ENCODE measurements at regions not wholly inside any gene's neighbourhood (a gene's known extent, or its start where the extent isn't known, plus 50 kb on each side); places are given as distances from the start of the nearest gene placed in this dataset.
A peak's percentile ranks its signal among the peaks of the same experiment; 100 is the strongest.

DNA sequence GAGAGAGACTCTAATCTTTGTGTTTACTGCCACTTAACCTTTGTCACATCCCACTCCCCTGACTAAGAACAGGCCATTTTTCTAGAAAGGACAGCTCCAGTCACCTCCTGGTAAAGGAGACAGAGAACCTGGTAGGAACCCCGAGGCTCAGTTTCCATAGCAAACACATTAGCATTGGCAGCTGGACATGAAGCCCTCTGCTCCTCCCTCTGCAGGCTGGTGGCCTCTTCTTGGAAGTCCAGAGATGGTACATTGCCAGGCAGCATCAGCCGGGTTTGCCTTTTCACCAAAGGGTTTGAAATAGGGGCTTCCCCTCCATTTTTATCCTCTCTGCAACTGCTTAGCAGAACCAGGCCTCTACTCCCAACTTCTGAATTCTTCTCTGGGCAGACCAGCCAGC lies 213.4 kb upstream of the SEMA6D start:
- DNase-seq (no peak), ATAC-seq (no peak)
- intact Hi-C loops (cut with DNase I): no loop called here
- Histone ChIP-seq H3K9me3 (no peaks in the 10 kb centered on the region), H3K4me1 (peaks cover 7% of the 10 kb centered on the region), H3K27ac (no peak overlapping the region), H3K36me3 (no peaks in the 10 kb centered on the region), H3K27me3 (ENCODE audit: low read depth) (no peaks in the 10 kb centered on the region), H3K4me3 (no peak overlapping the region)
- TF ChIP-seq, protein P1, sequence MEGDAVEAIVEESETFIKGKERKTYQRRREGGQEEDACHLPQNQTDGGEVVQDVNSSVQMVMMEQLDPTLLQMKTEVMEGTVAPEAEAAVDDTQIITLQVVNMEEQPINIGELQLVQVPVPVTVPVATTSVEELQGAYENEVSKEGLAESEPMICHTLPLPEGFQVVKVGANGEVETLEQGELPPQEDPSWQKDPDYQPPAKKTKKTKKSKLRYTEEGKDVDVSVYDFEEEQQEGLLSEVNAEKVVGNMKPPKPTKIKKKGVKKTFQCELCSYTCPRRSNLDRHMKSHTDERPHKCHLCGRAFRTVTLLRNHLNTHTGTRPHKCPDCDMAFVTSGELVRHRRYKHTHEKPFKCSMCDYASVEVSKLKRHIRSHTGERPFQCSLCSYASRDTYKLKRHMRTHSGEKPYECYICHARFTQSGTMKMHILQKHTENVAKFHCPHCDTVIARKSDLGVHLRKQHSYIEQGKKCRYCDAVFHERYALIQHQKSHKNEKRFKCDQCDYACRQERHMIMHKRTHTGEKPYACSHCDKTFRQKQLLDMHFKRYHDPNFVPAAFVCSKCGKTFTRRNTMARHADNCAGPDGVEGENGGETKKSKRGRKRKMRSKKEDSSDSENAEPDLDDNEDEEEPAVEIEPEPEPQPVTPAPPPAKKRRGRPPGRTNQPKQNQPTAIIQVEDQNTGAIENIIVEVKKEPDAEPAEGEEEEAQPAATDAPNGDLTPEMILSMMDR (IDR thresholded peaks at IDR 0.05): no peak

DNA sequence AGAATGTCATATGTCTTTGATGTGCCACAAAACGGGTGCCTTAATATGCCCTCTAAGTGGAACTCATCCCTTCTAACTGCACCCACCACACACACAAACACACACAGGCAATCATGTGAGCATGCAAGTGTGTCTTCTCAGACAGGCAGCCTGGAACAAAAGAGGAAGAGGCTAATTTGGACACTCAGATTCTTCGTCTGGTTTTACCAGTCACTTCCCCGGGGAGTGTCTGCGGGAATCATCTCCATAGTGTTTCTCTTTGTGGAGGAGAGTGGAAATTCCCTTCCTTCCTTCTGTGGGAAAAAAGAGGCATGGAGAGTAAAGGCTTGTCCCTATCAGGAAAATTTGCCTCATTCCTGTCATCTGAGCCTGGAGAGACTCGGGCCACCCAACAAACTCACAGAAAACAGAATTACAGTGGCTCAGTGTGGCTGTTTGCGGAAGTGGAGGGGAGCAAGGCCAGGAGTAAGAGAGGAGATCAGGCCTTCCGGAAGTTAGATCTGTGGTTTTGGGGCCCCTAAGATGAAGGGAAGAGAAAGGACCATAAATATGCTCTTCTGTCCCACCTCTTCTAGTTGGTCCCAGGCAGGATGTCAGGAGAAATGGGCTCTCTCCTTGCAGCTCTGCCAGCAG lies 212.6 kb upstream of the SEMA6D start:
- Histone ChIP-seq H3K36me3 (no peaks in the 10 kb centered on the region), H3K9me3 (no peaks in the 10 kb centered on the region), H3K27me3 (ENCODE audit: low read depth) (no peaks in the 10 kb centered on the region), H3K4me3 (no peak overlapping the region), H3K27ac (peak overlapping the region; percentile 24), H3K4me1 (peaks cover 7% of the 10 kb centered on the region)
- TF ChIP-seq, protein P1 (IDR thresholded peaks at IDR 0.05): no peak
- peak; percentile 35 for DNase-seq
- peak in 1 of 2 donors; percentile 59 for ATAC-seq
- intact Hi-C loops (cut with DNase I): no loop called here

DNA sequence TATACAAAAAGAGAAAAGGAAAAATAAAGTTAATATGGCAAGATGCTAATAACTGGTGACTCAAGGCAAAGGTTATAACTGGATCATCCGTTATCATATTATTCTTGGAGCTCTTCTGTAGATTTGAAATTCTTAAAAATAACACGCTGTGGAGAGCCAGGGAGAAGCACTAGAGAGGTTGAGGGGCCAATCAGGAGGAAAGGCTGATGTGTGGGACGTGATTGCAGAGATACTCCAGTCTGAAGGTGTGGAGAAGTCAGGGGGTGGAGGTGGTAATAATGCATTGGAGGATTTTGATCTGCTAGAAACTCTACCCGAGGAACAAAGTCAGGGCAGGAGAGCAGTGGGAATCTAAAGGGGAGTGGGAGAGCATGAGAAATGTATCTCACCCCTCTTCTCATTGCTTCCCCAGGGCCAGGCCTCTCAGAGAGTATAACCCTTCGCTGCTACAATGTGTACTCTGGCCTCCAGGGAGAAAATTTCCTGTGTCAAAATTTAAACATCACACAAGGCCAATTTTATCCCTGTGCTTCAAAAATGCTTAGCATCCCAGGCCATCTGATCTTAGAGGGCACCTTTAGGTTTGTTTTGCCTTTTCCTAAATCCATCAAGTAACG lies 211.5 kb upstream of the SEMA6D start:
- Histone ChIP-seq H3K36me3 (no peaks in the 10 kb centered on the region), H3K4me1 (peaks cover 7% of the 10 kb centered on the region), H3K27me3 (ENCODE audit: low read depth) (no peaks in the 10 kb centered on the region), H3K9me3 (no peaks in the 10 kb centered on the region), H3K27ac (no peak overlapping the region), H3K4me3 (no peak overlapping the region)
- intact Hi-C loops (cut with DNase I): no loop called here
- TF ChIP-seq, protein P1 (IDR thresholded peaks at IDR 0.05): no peak
- DNase-seq: no peak
- ATAC-seq: no peak

DNA sequence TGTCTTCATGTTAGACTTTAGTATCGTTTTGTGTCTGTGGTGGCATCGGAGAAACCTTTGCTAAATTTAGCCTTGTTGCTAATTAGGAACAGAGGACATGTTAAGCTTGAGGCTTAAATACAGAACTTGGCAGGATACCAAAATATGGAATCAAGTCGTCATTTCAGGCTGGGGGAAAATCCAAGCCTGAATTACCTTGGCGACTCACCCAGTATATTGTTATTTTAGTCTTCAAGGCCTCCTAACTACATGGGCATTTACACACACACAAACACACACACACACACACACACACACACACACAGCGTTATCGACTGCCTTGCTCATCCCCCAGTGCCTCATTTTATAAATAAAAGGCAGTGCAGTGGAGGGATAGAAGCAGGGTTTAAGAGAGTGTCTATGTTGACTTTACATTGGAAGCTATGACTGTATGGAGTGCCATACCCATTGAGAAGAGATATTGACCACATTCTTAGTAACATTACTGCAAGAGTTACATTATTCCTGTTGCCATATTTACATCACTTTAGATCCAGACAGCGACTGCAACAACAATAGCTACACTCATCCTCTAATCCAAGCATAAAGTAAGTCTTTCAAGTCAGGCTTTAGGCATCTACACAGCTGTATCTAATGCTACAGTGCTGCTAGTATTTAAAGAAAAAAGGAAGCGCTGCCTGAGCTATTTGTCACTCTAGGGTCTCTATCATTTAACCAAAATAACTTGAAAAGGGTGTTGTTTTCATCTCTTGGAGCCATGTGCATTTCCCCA lies 210.8 kb upstream of the SEMA6D start:
- H3K27me3 ChIP-seq (ENCODE audit: low read depth): no peaks in the 10 kb centered on the region
- no peaks in the 10 kb centered on the region for H3K36me3 ChIP-seq
- no peaks in the 10 kb centered on the region for H3K9me3 ChIP-seq
- DNase-seq (no peak), ATAC-seq (no peak)
- intact Hi-C loops (cut with DNase I): no loop called here
- peaks cover 7% of the 10 kb centered on the region for H3K4me1 ChIP-seq
- H3K27ac ChIP-seq: no peak overlapping the region
- H3K4me3 ChIP-seq: no peak overlapping the region
- TF ChIP-seq, protein P1 (IDR thresholded peaks at IDR 0.05): no peak

DNA sequence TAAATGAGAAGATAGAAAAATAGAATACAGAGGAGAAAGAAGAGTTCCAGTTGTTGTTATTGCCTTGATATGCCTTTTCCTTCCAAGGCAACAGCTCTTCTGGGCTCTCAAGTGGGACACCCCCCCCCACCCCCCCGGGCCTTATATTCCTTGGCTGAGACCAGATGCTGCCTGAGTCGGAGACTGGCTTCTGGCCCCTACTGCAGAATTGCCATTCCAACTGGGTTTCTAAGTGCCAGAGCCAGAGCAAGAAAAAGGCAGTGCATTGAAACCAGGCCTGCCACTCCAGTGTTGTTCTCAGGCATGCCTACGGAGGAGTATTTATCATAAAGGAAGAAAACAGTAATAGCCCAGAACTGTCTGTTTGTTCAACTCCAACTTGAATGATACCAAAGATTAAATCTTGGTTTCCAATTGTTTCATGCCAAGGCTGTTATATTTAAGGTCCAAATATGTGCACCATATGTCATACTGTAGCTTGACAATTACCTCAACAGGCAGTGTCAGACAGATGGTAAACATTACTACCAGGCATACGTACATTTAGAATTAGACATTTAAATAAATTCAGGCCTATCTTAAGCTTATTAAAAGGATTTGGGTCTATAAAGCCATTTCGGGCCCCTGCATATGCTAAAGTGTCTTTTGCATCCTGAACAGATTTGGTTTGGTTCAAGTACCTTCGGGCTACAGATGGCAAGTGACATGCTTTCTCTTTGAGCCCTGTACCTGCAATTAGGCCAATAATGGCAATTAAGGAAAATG lies 209.9 kb upstream of the SEMA6D start:
- H3K27ac ChIP-seq: no peak overlapping the region
- intact Hi-C loops (cut with DNase I): no loop called here
- DNase-seq (no peak), ATAC-seq (no peak)
- peaks cover 7% of the 10 kb centered on the region for H3K4me1 ChIP-seq
- no peaks in the 10 kb centered on the region for H3K9me3 ChIP-seq
- no peaks in the 10 kb centered on the region for H3K36me3 ChIP-seq
- TF ChIP-seq, protein P1 (IDR thresholded peaks at IDR 0.05): no peak
- H3K4me3 ChIP-seq: no peak overlapping the region
- no peaks in the 10 kb centered on the region for H3K27me3 ChIP-seq (ENCODE audit: low read depth)

Measured in lower lobe of right lung (tissue), 2 donors.